ENCODE measurements at regions not wholly inside any gene's neighbourhood (a gene's known extent, or its start where the extent isn't known, plus 50 kb on each side); places are given as distances from the start of the nearest gene placed in this dataset.

DNA sequence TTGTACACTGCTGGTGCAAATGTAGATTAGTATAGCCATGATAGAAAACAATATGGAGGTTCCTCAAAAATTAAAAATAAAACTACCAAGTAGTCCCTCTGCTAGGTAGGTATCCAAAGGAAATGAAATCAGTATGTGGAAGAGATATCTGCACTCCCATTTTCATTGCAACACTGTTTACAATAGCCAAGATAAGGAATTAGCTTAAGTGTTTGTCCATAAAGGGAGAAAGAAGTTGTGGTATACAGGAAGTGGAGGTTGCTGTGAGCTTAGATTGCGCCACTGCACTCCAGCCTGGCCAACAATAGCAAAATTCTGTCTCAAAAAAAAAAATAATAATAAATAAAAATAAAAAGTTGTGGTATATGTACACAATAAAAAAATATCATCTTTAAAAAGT lies 325.0 kb upstream of the EMCN start:
- Histone ChIP-seq H3K4me1 (ENCODE audit: low read length) (peaks cover 5% of the 10 kb centered on the region), H3K27ac (ENCODE audit: low read length) (no peak overlapping the region), H2AFZ (ENCODE audit: low read depth, low read length) (no peak overlapping the region), H3K9ac (ENCODE audit: low read length) (no peak overlapping the region), H3K79me2 (ENCODE audit: low read length) (no peaks in the 10 kb centered on the region), H3K4me2 (ENCODE audit: low read length) (no peak overlapping the region), H3K4me3 (ENCODE audit: low read length) (no peak overlapping the region), H3K36me3 (replicated peaks; ENCODE audit: low read depth, low read length) (no peaks in the 10 kb centered on the region), H3K27me3 (ENCODE audit: low read depth, low read length) (no peaks in the 10 kb centered on the region), H4K20me1 (ENCODE audit: insufficient read depth, low read length) (no peaks in the 10 kb centered on the region), H3K9me3 (ENCODE audit: insufficient read depth, low read length) (no peaks in the 10 kb centered on the region)
- TF ChIP-seq, protein P1, sequence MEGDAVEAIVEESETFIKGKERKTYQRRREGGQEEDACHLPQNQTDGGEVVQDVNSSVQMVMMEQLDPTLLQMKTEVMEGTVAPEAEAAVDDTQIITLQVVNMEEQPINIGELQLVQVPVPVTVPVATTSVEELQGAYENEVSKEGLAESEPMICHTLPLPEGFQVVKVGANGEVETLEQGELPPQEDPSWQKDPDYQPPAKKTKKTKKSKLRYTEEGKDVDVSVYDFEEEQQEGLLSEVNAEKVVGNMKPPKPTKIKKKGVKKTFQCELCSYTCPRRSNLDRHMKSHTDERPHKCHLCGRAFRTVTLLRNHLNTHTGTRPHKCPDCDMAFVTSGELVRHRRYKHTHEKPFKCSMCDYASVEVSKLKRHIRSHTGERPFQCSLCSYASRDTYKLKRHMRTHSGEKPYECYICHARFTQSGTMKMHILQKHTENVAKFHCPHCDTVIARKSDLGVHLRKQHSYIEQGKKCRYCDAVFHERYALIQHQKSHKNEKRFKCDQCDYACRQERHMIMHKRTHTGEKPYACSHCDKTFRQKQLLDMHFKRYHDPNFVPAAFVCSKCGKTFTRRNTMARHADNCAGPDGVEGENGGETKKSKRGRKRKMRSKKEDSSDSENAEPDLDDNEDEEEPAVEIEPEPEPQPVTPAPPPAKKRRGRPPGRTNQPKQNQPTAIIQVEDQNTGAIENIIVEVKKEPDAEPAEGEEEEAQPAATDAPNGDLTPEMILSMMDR (IDR thresholded peaks at IDR 0.05; ENCODE audit: low read depth, low read length), result no peak
- no peak for TF ChIP-seq EZH2phosphoT487 (IDR thresholded peaks at IDR 0.05; ENCODE audit: low read depth)

DNA sequence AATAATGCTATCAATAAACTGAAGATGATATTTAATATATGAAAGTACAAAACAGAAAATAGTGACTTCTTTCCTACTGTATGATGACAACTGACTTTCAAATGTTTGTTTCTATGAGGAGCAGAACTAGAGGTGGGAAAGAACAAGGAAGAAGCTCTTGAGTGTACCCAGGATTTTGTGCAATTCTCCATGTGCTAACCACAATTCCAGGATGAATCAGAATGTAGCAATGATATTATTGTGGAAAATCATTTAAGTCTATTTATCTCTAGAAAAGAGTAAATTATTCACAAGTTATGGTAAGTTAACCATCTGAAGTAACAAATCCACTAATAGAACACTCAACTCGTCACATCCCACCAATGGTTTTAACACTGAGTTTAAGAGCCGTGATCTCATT lies 324.1 kb upstream of the EMCN start:
- H3K9me3 ChIP-seq (ENCODE audit: insufficient read depth, low read length), result no peaks in the 10 kb centered on the region
- H3K36me3 ChIP-seq (replicated peaks; ENCODE audit: low read depth, low read length), result no peaks in the 10 kb centered on the region
- H3K4me3 ChIP-seq (ENCODE audit: low read length), result no peak overlapping the region
- H3K4me1 ChIP-seq (ENCODE audit: low read length), result peaks cover 5% of the 10 kb centered on the region
- no peak overlapping the region for H3K9ac ChIP-seq (ENCODE audit: low read length)
- no peak overlapping the region for H3K4me2 ChIP-seq (ENCODE audit: low read length)
- no peak overlapping the region for H2AFZ ChIP-seq (ENCODE audit: low read depth, low read length)
- no peak for TF ChIP-seq EZH2phosphoT487 (IDR thresholded peaks at IDR 0.05; ENCODE audit: low read depth)
- TF ChIP-seq, protein P1 (IDR thresholded peaks at IDR 0.05; ENCODE audit: low read depth, low read length), result no peak
- H4K20me1 ChIP-seq (ENCODE audit: insufficient read depth, low read length), result no peaks in the 10 kb centered on the region
- no peaks in the 10 kb centered on the region for H3K79me2 ChIP-seq (ENCODE audit: low read length)
- no peaks in the 10 kb centered on the region for H3K27me3 ChIP-seq (ENCODE audit: low read depth, low read length)
- H3K27ac ChIP-seq (ENCODE audit: low read length), result no peak overlapping the region

DNA sequence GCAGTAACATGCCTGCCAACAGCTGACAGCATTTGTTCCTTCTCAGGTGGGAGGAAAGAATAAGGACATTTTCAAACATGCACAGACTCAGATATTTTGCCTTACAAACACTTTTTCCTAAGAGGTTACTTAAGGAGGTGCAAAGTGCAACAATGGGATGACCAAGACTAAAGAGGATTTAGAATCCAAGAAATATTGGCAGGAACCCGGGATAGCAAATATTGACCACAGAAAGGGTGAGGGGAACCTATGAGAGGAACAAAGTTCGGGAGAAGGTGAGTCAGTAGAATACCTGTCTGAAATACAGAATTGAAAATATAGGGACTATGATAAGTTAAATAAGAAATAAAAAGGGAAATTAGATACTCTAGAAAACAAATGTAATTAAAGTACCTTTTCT lies 321.9 kb upstream of the EMCN start:
- Histone ChIP-seq H3K27ac (ENCODE audit: low read length) (no peak overlapping the region), H3K4me2 (ENCODE audit: low read length) (no peak overlapping the region), H3K9ac (ENCODE audit: low read length) (no peak overlapping the region), H4K20me1 (ENCODE audit: insufficient read depth, low read length) (no peaks in the 10 kb centered on the region), H3K79me2 (ENCODE audit: low read length) (no peaks in the 10 kb centered on the region), H3K9me3 (ENCODE audit: insufficient read depth, low read length) (no peaks in the 10 kb centered on the region), H3K4me1 (ENCODE audit: low read length) (peaks cover 5% of the 10 kb centered on the region), H2AFZ (ENCODE audit: low read depth, low read length) (no peak overlapping the region), H3K4me3 (ENCODE audit: low read length) (no peak overlapping the region), H3K36me3 (replicated peaks; ENCODE audit: low read depth, low read length) (no peaks in the 10 kb centered on the region), H3K27me3 (ENCODE audit: low read depth, low read length) (no peaks in the 10 kb centered on the region)
- TF ChIP-seq EZH2phosphoT487 (IDR thresholded peaks at IDR 0.05; ENCODE audit: low read depth), result no peak
- TF ChIP-seq, protein P1 (IDR thresholded peaks at IDR 0.05; ENCODE audit: low read depth, low read length), result no peak

DNA sequence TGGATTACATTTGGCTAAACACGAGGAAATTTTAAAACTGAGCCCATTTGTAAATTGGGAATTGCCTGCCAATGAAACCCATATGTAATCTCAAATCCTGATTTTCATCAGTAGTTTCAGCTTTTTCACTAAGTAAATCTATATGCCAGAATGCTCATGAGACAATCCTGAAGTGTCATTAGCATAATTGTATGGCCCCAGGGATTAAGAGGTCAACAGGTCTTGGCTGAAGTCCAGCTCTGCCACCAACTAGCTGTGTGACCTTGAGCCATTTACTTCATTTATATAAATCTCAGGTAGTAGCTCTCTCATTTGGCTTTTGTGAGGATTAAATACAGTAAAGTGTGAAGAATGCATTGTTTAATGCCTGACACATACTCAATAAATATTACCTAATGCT lies 320.5 kb upstream of the EMCN start:
- H3K79me2 ChIP-seq (ENCODE audit: low read length), result no peaks in the 10 kb centered on the region
- no peaks in the 10 kb centered on the region for H3K9me3 ChIP-seq (ENCODE audit: insufficient read depth, low read length)
- no peaks in the 10 kb centered on the region for H4K20me1 ChIP-seq (ENCODE audit: insufficient read depth, low read length)
- H3K36me3 ChIP-seq (replicated peaks; ENCODE audit: low read depth, low read length), result no peaks in the 10 kb centered on the region
- H3K9ac ChIP-seq (ENCODE audit: low read length), result no peak overlapping the region
- H3K27ac ChIP-seq (ENCODE audit: low read length), result no peak overlapping the region
- no peak overlapping the region for H3K4me3 ChIP-seq (ENCODE audit: low read length)
- H3K4me2 ChIP-seq (ENCODE audit: low read length), result no peak overlapping the region
- TF ChIP-seq, protein P1 (IDR thresholded peaks at IDR 0.05; ENCODE audit: low read depth, low read length), result no peak
- no peak for TF ChIP-seq EZH2phosphoT487 (IDR thresholded peaks at IDR 0.05; ENCODE audit: low read depth)
- H3K4me1 ChIP-seq (ENCODE audit: low read length), result no peaks in the 10 kb centered on the region
- H3K27me3 ChIP-seq (ENCODE audit: low read depth, low read length), result no peaks in the 10 kb centered on the region
- H2AFZ ChIP-seq (ENCODE audit: low read depth, low read length), result no peak overlapping the region
